Progenitor cell of endocrine pancreas (in vitro differentiated cells): ENCODE measurements at regions not wholly inside any gene's neighbourhood (a gene's known extent, or its start where the extent isn't known, plus 50 kb on each side); places are given as distances from the start of the nearest gene placed in this dataset.

Experiments used
- DNase-seq: peaks from one replicate; pipeline ENCODE4 v3.0.0; 2021; ENCODE audit warnings: low spot score; ENCODE audit not compliant: unreplicated experiment
- H3K27ac Mint-ChIP-seq: 2 replicates; pipeline ENCODE4 v1.8.0; 2021; ENCODE audit warnings: mild to moderate bottlenecking, moderate library complexity, mixed read lengths
- H3K27me3 Mint-ChIP-seq: 2 replicates; pipeline ENCODE4 v1.8.0; 2021; ENCODE audit warnings: mixed read lengths
- H3K36me3 Mint-ChIP-seq: 2 replicates; pipeline ENCODE4 v1.8.0; 2022; ENCODE audit warnings: mixed read lengths; ENCODE audit not compliant: insufficient read depth
- H3K4me1 Mint-ChIP-seq: 2 replicates; pipeline ENCODE4 v1.8.0; 2021; ENCODE audit warnings: low read depth, mixed read lengths
- H3K4me3 Mint-ChIP-seq: 2 replicates; pipeline ENCODE4 v1.8.0; 2021; ENCODE audit warnings: low read depth, mild to moderate bottlenecking, moderate library complexity, mixed read lengths
- H3K9me3 Mint-ChIP-seq: 2 replicates; pipeline ENCODE4 v1.8.0; 2021; ENCODE audit warnings: low read depth, mixed read lengths
- TF ChIP-seq, protein P1 (sequence below): fragments of 200-600 bp; sonication (generic); IDR thresholded peaks from one replicate; pipeline ENCODE4 v1.5.0; 2021; ENCODE audit warnings: antibody characterized with exemption, mild to moderate bottlenecking; ENCODE audit not compliant: unreplicated experiment

DNA sequence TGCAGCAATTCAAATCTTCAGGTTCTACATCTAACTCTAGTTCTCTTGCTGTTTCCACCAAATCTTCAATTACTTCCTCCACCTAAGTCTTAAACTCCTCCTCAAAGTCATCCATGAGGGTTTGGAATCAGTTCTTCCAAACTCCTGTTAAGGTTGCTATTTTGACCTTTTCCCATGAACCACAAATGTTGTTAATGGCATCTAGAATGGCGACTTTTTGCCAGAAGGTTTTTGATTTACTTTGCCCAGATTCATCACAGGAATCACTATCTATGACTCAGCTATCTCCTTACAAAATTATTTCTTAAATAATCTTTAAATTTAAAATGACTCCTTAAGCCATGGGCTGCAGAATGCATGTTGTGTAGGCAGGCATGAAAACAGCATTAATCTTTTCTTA is 368.9 kb upstream of the TNP1 start:
- Mint-ChIP-seq H3K4me1 (no peaks in the 10 kb centered on the region), H3K36me3 (no peaks in the 10 kb centered on the region), H3K27me3 (no peaks in the 10 kb centered on the region), H3K4me3 (no peak overlapping the region), H3K9me3 (no peaks in the 10 kb centered on the region), H3K27ac (no peak overlapping the region)
- TF ChIP-seq, protein P1, sequence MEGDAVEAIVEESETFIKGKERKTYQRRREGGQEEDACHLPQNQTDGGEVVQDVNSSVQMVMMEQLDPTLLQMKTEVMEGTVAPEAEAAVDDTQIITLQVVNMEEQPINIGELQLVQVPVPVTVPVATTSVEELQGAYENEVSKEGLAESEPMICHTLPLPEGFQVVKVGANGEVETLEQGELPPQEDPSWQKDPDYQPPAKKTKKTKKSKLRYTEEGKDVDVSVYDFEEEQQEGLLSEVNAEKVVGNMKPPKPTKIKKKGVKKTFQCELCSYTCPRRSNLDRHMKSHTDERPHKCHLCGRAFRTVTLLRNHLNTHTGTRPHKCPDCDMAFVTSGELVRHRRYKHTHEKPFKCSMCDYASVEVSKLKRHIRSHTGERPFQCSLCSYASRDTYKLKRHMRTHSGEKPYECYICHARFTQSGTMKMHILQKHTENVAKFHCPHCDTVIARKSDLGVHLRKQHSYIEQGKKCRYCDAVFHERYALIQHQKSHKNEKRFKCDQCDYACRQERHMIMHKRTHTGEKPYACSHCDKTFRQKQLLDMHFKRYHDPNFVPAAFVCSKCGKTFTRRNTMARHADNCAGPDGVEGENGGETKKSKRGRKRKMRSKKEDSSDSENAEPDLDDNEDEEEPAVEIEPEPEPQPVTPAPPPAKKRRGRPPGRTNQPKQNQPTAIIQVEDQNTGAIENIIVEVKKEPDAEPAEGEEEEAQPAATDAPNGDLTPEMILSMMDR, result no peak
- no peak for DNase-seq

DNA sequence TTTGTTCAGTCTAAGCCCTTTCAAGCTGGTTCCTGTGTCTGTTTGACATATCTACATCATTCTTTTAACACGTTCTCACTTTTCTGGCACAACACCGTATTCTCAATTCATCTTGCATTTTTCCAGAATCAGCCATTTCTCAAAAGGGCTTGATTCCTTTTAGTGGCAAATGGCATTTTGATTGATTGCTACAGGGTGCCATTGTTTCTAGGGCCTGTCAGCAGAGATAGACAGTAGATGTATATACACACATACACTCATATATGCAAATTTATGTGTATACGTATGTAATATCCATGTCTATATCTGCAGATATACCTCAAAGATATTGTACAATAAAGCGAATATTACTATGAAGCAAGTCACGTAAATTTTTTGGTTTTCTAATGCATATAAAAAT is 367.9 kb upstream of the TNP1 start:
- Mint-ChIP-seq H3K4me1 (no peaks in the 10 kb centered on the region), H3K36me3 (no peaks in the 10 kb centered on the region), H3K27me3 (no peaks in the 10 kb centered on the region), H3K9me3 (no peaks in the 10 kb centered on the region), H3K4me3 (no peak overlapping the region), H3K27ac (no peak overlapping the region)
- no peak for DNase-seq
- TF ChIP-seq, protein P1, result no peak

DNA sequence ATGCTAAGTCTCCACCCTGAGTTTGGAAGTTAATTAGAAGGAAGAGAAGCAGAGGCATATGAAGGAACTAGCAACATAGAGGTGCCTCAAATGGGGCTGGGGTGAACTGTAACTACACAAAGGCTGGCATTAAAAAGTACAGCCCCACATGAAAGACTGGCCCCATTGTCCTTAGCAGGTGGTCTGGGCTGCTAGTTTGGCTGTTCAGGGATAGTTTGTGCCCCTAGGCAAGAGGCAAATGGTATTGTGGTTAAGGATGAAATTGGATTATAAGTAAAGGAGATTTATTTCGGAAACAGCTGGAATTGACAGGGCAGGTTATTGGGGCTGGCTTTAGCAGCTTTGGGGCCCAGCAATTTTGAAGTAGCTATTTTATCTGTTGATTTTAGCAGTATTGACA is 365.7 kb upstream of the TNP1 start:
- H3K36me3 Mint-ChIP-seq, result no peaks in the 10 kb centered on the region
- H3K4me1 Mint-ChIP-seq, result no peaks in the 10 kb centered on the region
- no peaks in the 10 kb centered on the region for H3K9me3 Mint-ChIP-seq
- H3K27me3 Mint-ChIP-seq, result no peaks in the 10 kb centered on the region
- TF ChIP-seq, protein P1, result no peak
- no peak overlapping the region for H3K27ac Mint-ChIP-seq
- DNase-seq, result no peak
- no peak overlapping the region for H3K4me3 Mint-ChIP-seq

DNA sequence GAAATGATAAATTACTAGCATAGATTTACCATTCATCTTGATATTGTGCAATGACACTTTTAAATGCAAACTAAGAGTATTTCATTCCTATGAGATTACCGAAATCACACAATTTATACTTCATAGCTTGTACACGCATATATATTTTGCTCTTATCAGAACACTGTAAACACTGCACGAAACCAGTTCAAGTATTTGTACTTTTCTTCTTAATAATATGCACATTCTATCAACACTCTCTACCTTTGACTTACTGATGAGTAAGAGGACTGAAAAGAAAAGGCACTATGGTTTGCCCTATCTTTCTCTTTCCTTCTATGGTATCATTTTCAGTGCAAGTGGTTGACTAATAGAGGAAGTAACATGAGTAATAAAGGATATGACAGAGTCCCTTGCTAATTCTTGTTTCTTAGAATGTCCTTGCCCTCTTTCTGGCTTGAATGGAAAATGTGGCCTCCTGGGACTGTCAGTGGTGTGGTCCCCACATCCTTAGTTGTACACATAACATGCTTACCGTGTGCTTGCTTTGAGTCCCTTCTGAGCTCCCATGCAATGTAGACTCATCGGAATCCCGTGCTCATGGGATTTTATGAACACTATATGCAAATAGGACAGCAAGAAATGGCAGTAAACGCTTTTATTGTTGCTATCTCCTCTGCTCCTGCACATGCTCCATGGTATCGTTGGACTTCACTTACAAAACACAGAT is 363.5 kb upstream of the TNP1 start:
- H3K4me3 Mint-ChIP-seq, result no peak overlapping the region
- H3K27me3 Mint-ChIP-seq, result no peaks in the 10 kb centered on the region
- no peaks in the 10 kb centered on the region for H3K36me3 Mint-ChIP-seq
- no peaks in the 10 kb centered on the region for H3K9me3 Mint-ChIP-seq
- H3K27ac Mint-ChIP-seq, result no peak overlapping the region
- H3K4me1 Mint-ChIP-seq, result peaks cover under 1% of the 10 kb centered on the region
- DNase-seq, result no peak
- TF ChIP-seq, protein P1, result no peak

DNA sequence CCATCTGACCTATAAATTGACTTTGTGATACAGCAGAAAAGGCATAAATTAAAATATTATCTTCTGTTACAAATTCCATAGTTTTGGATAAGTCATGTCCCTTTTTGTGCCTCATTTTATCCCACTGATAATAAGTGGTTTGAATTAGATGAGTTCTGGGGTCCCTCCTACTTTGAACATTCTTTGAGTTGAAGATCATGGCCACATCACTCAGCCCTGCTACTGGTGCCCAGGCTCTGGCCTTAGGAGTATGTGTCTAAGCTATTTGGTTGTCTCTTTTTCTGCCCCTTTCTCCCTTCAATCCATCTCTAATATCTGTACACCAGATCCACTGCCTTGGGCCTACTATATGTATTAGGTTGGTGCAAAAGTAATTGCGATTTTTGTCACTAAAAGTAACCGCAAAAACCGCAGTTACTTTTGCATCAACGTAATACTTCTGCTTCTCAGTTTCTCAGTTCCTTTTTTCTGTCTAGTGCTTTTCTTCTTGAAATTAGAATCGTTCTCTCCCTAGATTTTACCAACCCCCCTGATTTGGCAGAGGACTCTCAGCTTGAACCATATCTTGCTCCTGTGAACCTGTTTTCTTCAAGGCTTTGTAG is 362.5 kb upstream of the TNP1 start:
- H3K4me1 Mint-ChIP-seq, result peaks cover 5% of the 10 kb centered on the region
- no peak overlapping the region for H3K27ac Mint-ChIP-seq
- no peak overlapping the region for H3K4me3 Mint-ChIP-seq
- H3K9me3 Mint-ChIP-seq, result no peaks in the 10 kb centered on the region
- no peaks in the 10 kb centered on the region for H3K27me3 Mint-ChIP-seq
- no peaks in the 10 kb centered on the region for H3K36me3 Mint-ChIP-seq
- DNase-seq, result no peak
- TF ChIP-seq, protein P1, result no peak
